Kidney (tissue), 13 donors: ENCODE measurements at regions not wholly inside any gene's neighbourhood (a gene's known extent, or its start where the extent isn't known, plus 50 kb on each side); places are given as distances from the start of the nearest gene placed in this dataset.

Experiments
- DNase-seq, 5 donors: peaks; one replicate each; pipeline ENCODE4 v3.0.0-alpha.2; 2013 to 2020
- FAIRE-seq: peaks from 2 replicates; lab custom pipeline; 2012; peaks lifted over from hg19 to GRCh38; lab: Jason Lieb, UNC
- H3K27ac ChIP-seq, 2 donors: one replicate each; pipeline ENCODE4 v1.7.0; 2013; ENCODE audit warnings: low read depth in 2 of 2, low read length in 2 of 2, inconsistent platforms in 1 of 2
- H3K27me3 ChIP-seq: one replicate; pipeline ENCODE4 v1.7.1; 2013; ENCODE audit warnings: low read length, inconsistent platforms; ENCODE audit not compliant: control insufficient read depth, insufficient read depth
- H3K36me3 ChIP-seq, 3 donors: one replicate each; pipeline versions ENCODE4 v1.7.0 to v1.7.1; 2013; ENCODE audit warnings: low read length in 3 of 3, control low read depth in 1 of 3, inconsistent platforms in 1 of 3; ENCODE audit not compliant: insufficient read depth in 3 of 3, control insufficient read depth in 2 of 3
- H3K4me1 ChIP-seq, 3 donors: one replicate each; pipeline versions ENCODE4 v1.7.0 to v1.7.1; 2013; ENCODE audit warnings: low read length in 3 of 3, inconsistent platforms in 1 of 3, low read depth in 1 of 3; ENCODE audit not compliant: control insufficient read depth in 2 of 3, insufficient read depth in 2 of 3
- H3K4me3 ChIP-seq, 3 donors: one replicate each; pipeline versions ENCODE4 v1.7.0 to v1.8.1; 2013; ENCODE audit warnings: low read length in 3 of 3, control low read depth in 1 of 3, inconsistent platforms in 1 of 3
- H3K9ac ChIP-seq, 3 donors: one replicate each; pipeline versions ENCODE4 v1.7.0 to v1.7.1; 2013; ENCODE audit warnings: low read length in 3 of 3, control low read depth in 1 of 3, inconsistent platforms in 1 of 3
- H3K9me3 ChIP-seq, 3 donors: one replicate each; pipeline versions ENCODE4 v1.7.0 to v1.7.1; 2013; ENCODE audit warnings: low read length in 3 of 3, control low read depth in 1 of 3, inconsistent platforms in 1 of 3; ENCODE audit not compliant: control insufficient read depth in 2 of 3, insufficient read depth in 1 of 3
- CTCF ChIP-seq: IDR thresholded peaks from 3 replicates; pipeline ENCODE4 v1.5.1; 2012; ENCODE audit warnings: mild to moderate bottlenecking, moderate library complexity, borderline replicate concordance; ENCODE audit not compliant: insufficient read depth; ENCODE audit errors: extremely low read depth
- intact Hi-C: fragments of 100-400 bp; cut with DNase I; formaldehyde crosslinking; loops from one replicate; pipeline ENCODE4 v1.11.1; 2022
- donor health status: control.
- donor health status: control.
- donor health status: control.
- donor health status: control.
- donor health status: control.
- donor health status: DM: yes; HTN: yes; CAD: no.
- donor health status: Normal renal cell carcinoma (clear cell type).

- no peak for TF ChIP-seq CTCF
- H3K9ac ChIP-seq = no peak overlapping the region
- DNase-seq = no peak
- no peak overlapping the region for H3K4me3 ChIP-seq
- no peaks in the 10 kb centered on the region for H3K27me3 ChIP-seq
- no peak overlapping the region for H3K27ac ChIP-seq
- no peak for FAIRE-seq
- H3K9me3 ChIP-seq = no peaks in the 10 kb centered on the region
- H3K36me3 ChIP-seq = no peaks in the 10 kb centered on the region
- H3K4me1 ChIP-seq = no peaks in the 10 kb centered on the region
- intact Hi-C loops = no loop called here
These were observed 159.9 kb upstream of the STARD13 start for GRCh38 chr13:33445476-33445875.

- Histone ChIP-seq H3K9me3 (no peaks in the 10 kb centered on the region), H3K27ac (no peak overlapping the region), H3K4me1 (no peaks in the 10 kb centered on the region), H3K27me3 (no peaks in the 10 kb centered on the region), H3K4me3 (no peak overlapping the region), H3K9ac (no peak overlapping the region), H3K36me3 (no peaks in the 10 kb centered on the region)
- FAIRE-seq = no peak
- DNase-seq = peak in 2 of 5 donors; percentile 12 to 22
- TF ChIP-seq CTCF = no peak
- intact Hi-C loops = no loop called here
These were observed 161.5 kb upstream of the STARD13 start for GRCh38 chr13:33446821-33447725.

GRCh38 chr13:33448889-33449288, 163.3 kb upstream of the STARD13 start:
- Histone ChIP-seq H3K36me3 (no peaks in the 10 kb centered on the region), H3K27me3 (no peaks in the 10 kb centered on the region), H3K9ac (no peak overlapping the region), H3K4me3 (no peak overlapping the region), H3K27ac (no peak overlapping the region), H3K4me1 (no peaks in the 10 kb centered on the region), H3K9me3 (no peaks in the 10 kb centered on the region)
- no peak for DNase-seq
- FAIRE-seq = no peak
- intact Hi-C loops = no loop called here
- no peak for TF ChIP-seq CTCF
